Astrocyte (in vitro differentiated cells and primary cell): ENCODE measurements at regions not wholly inside any gene's neighbourhood (a gene's known extent, or its start where the extent isn't known, plus 50 kb on each side); places are given as distances from the start of the nearest gene placed in this dataset.

ENCODE experiments used
- EZH2 ChIP-seq: IDR thresholded peaks from 2 replicates; pipeline ENCODE4 v1.6.1; 2012; ENCODE audit warnings: mild to moderate bottlenecking, low read length, inconsistent platforms; ENCODE audit not compliant: insufficient read depth
- TF ChIP-seq, protein P1 (sequence below): IDR thresholded peaks from 2 replicates; pipeline ENCODE4 v1.5.1; 2011; ENCODE audit warnings: low read depth, mild to moderate bottlenecking, inconsistent platforms, low read length, moderate library complexity; ENCODE audit not compliant: insufficient read depth

GRCh38 chr3:69540706-69541581, 155.1 kb upstream of the FRMD4B start:
- TF ChIP-seq, protein P1, sequence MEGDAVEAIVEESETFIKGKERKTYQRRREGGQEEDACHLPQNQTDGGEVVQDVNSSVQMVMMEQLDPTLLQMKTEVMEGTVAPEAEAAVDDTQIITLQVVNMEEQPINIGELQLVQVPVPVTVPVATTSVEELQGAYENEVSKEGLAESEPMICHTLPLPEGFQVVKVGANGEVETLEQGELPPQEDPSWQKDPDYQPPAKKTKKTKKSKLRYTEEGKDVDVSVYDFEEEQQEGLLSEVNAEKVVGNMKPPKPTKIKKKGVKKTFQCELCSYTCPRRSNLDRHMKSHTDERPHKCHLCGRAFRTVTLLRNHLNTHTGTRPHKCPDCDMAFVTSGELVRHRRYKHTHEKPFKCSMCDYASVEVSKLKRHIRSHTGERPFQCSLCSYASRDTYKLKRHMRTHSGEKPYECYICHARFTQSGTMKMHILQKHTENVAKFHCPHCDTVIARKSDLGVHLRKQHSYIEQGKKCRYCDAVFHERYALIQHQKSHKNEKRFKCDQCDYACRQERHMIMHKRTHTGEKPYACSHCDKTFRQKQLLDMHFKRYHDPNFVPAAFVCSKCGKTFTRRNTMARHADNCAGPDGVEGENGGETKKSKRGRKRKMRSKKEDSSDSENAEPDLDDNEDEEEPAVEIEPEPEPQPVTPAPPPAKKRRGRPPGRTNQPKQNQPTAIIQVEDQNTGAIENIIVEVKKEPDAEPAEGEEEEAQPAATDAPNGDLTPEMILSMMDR, result no peak
- TF ChIP-seq EZH2, result no peak
